ENCODE measurements at regions not wholly inside any gene's neighbourhood (a gene's known extent, or its start where the extent isn't known, plus 50 kb on each side); places are given as distances from the start of the nearest gene placed in this dataset.

DNA sequence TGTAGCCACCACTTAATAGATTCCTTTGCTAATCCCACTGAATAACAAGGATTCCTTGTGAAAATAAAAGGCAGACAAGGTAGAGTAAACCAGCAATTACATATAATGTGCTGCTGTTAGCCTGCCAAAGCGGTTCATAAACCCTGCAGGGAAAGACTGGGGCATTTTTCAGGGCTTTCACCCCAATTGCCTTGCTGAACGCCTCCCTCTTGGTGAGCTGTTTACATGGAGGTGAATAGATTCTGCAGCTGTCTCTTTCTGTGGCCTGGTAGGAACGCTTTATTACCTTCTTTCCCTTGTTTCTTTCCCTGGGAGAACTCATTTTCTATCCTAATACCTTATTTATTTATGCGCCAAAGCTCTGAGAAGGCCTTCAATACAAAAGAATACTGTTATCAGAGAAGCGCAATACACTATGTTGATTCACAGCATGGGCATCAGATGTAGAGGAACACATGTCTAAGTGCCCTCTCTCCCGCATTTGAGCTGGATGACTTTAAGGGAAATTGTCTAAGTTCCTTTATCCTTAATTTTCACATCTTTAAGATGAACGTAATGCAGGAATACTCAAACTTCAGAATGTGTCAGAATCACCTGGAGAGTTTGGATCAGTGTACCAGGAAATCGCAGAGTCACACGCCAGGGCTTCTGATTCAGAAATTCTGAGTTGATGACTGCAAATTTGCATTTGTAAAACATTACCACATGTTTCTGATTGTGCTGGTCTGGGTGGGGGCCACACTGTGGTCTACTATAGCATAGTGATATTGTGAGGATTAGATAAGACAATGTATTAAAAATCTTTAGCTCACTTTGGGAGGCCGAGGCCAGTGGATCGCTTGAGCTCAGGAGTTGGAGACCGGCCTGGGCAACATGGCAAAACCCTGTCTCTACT, 1203.8 kb downstream of the SORCS3 start:
- TF ChIP-seq, protein P1, sequence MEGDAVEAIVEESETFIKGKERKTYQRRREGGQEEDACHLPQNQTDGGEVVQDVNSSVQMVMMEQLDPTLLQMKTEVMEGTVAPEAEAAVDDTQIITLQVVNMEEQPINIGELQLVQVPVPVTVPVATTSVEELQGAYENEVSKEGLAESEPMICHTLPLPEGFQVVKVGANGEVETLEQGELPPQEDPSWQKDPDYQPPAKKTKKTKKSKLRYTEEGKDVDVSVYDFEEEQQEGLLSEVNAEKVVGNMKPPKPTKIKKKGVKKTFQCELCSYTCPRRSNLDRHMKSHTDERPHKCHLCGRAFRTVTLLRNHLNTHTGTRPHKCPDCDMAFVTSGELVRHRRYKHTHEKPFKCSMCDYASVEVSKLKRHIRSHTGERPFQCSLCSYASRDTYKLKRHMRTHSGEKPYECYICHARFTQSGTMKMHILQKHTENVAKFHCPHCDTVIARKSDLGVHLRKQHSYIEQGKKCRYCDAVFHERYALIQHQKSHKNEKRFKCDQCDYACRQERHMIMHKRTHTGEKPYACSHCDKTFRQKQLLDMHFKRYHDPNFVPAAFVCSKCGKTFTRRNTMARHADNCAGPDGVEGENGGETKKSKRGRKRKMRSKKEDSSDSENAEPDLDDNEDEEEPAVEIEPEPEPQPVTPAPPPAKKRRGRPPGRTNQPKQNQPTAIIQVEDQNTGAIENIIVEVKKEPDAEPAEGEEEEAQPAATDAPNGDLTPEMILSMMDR (conservative IDR thresholded peaks at IDR 0.05), result no peak
- H3K27ac ChIP-seq, result no peak overlapping the region

DNA sequence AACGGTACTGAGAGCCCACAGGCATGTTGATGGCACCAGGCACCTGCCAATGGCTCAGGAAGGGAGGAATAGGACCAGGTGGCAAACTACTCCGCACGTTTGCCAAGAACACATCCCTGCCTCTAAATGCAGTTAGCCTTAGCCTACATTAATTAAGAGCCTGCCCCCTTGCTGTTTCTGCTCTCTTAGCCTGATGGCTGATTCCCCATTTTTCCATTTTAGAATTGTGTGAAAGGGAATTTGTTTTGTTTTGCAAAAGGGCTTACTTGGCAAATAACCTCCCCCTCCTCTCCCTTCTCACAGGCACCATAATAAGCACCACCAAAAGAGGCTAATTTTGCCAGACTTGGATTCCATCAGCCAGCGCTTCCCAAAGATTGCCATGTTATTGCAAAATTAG, 1203.2 kb downstream of the SORCS3 start:
- H3K27ac ChIP-seq, result no peak overlapping the region
- TF ChIP-seq, protein P1 (conservative IDR thresholded peaks at IDR 0.05), result no peak

DNA sequence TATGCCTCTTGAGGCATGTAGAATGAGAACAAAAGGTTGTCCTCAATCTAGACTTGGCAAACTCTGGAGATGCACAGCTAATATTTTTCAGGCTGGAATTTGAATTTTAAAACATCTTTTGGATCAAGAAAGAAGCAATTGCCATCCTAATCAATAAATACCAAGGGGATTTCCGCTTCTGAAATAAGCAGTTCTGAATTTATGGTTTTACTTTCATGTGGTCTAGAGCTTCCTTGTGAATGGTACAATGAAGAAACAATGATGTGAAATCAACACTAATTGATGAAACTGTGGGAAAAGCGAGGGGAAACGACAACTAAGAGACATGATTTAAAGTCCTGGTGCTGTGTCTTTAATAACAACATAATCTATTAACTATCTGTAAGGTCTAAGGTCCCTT, 1202.7 kb downstream of the SORCS3 start:
- TF ChIP-seq, protein P1 (conservative IDR thresholded peaks at IDR 0.05), result no peak
- no peak overlapping the region for H3K27ac ChIP-seq

GRCh38 chr10:105840288-105840770, 1199.2 kb downstream of the SORCS3 start:
- H3K27ac ChIP-seq, result no peak overlapping the region
- TF ChIP-seq, protein P1 (conservative IDR thresholded peaks at IDR 0.05), result no peak

GRCh38 chr10:105838392-105838791, 1197.3 kb downstream of the SORCS3 start:
- H3K27ac ChIP-seq, result no peak overlapping the region
- TF ChIP-seq, protein P1 (conservative IDR thresholded peaks at IDR 0.05), result no peak

- no peak overlapping the region for H3K27ac ChIP-seq
- TF ChIP-seq, protein P1 (conservative IDR thresholded peaks at IDR 0.05), result no peak
These were observed 1196.9 kb downstream of the SORCS3 start for GRCh38 chr10:105837951-105838350.

DNA sequence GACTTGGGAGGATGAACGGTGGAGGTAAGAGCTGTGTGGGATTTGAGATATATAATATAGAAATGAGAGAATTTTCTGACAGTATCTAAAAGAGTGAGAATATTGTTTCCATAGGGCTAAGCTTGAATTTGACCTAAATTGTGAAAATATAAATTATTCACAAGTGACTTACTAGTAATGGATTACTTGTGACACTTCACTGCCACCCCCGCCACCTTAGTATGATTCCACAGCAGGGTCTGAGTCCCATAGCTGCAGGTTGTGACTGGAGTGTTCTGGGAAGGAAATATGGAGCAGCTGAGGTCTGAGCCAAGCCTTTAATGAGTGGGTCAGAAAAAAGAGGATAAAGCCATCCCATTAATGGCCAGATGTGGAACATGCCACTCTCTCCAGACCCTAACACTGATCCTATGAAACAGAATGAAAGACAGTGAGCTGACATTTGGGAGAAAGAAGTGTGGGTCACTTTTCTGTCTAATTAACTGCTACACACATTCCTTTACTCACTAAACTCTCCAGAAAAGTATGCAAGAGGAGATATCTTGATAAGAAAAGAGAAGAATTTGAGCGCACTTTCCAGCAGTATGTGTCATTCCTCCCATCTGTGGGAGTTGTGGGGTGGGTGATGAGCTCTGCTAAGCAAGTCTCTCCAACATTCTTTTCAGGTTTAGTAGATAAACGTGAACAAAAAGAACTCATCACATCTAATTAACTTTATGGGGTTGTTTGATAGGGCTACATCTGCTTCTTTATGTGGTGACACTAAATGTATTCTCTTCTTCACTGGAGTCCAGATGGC, 1193.4 kb downstream of the SORCS3 start:
- TF ChIP-seq, protein P1 (conservative IDR thresholded peaks at IDR 0.05), result no peak
- H3K27ac ChIP-seq, result no peak overlapping the region

Measured in VCaP (cell line).